ENCODE measurements at regions not wholly inside any gene's neighbourhood (a gene's known extent, or its start where the extent isn't known, plus 50 kb on each side); places are given as distances from the start of the nearest gene placed in this dataset.

- TF ChIP-seq CTCF (IDR thresholded peaks at IDR 0.05) (no peak), TCF7L2 (IDR thresholded peaks at IDR 0.05; ENCODE audit: low read depth, low read length) (no peak), POLR2AphosphoS5 (IDR thresholded peaks at IDR 0.05; ENCODE audit: low read depth, low read length) (no peak), SIN3A (IDR thresholded peaks at IDR 0.05; ENCODE audit: borderline replicate concordance, insufficient read depth, low read depth, low read length) (no peak), REST (IDR thresholded peaks at IDR 0.05; ENCODE audit: insufficient read depth in 1 of 2, low read depth in 2 of 2, low read length in 1 of 2) (no peak)
These were observed 199.6 kb downstream of the BCL11A start for GRCh38 chr2:60353863-60354262.
